SHP77 treated with DMSO at 0.1 percent for 48 hours (cell line): ENCODE measurements at regions not wholly inside any gene's neighbourhood (a gene's known extent, or its start where the extent isn't known, plus 50 kb on each side); places are given as distances from the start of the nearest gene placed in this dataset.
A peak's percentile ranks its signal among the peaks of the same experiment; 100 is the strongest.
"Not testable (repeated sequence)": the region's sequence is repeated elsewhere in the genome, so short reads cannot be mapped to it uniquely, and the experiment has no call there.

Experiments used
- DNase-seq: peaks from one replicate; lab custom pipeline; 2025; lab: John Stamatoyannopoulos, UW

GRCh38 chr9:85208666-85209065, 533.1 kb downstream of the AGTPBP1 start:
- no peak for DNase-seq

GRCh38 chr9:85204176-85204575, 534.6 kb downstream of the NTRK2 start:
- no peak for DNase-seq

- DNase-seq: no peak
Observed at GRCh38 chr9:85202596-85202995, 533.1 kb downstream of the NTRK2 start.

GRCh38 chr9:85200726-85201404, 531.3 kb downstream of the NTRK2 start:
- no peak for DNase-seq

GRCh38 chr9:85199866-85200495, 530.5 kb downstream of the NTRK2 start:
- no peak for DNase-seq

GRCh38 chr9:85192750-85193149, 523.2 kb downstream of the NTRK2 start:
- no peak for DNase-seq

- DNase-seq: no peak
Observed at GRCh38 chr9:85186218-85186585, 516.7 kb downstream of the NTRK2 start.

GRCh38 chr9:85185486-85186217, 516.1 kb downstream of the NTRK2 start:
- no peak for DNase-seq

GRCh38 chr9:85182383-85182782, 512.9 kb downstream of the NTRK2 start:
- no peak for DNase-seq

GRCh38 chr9:85178474-85178873, 508.9 kb downstream of the NTRK2 start:
- DNase-seq: peak; percentile 52

GRCh38 chr9:85173967-85174366, 504.4 kb downstream of the NTRK2 start:
- DNase-seq: no peak

GRCh38 chr9:85172001-85172978, 502.8 kb downstream of the NTRK2 start:
- no peak for DNase-seq

- no peak for DNase-seq
Observed at GRCh38 chr9:85171163-85171562, 501.6 kb downstream of the NTRK2 start.

- no peak for DNase-seq
Observed at GRCh38 chr9:85168412-85168811, 498.9 kb downstream of the NTRK2 start.

GRCh38 chr9:85167146-85167545, 497.6 kb downstream of the NTRK2 start:
- no peak for DNase-seq

GRCh38 chr9:85163825-85164224, 494.3 kb downstream of the NTRK2 start:
- DNase-seq: no peak

GRCh38 chr9:85163415-85163814, 493.9 kb downstream of the NTRK2 start:
- DNase-seq: no peak

- no peak for DNase-seq
Observed at GRCh38 chr9:85162822-85163221, 493.3 kb downstream of the NTRK2 start.

GRCh38 chr9:85160944-85161343, 491.4 kb downstream of the NTRK2 start:
- not testable (repeated sequence) for DNase-seq

GRCh38 chr9:85158512-85158911, 489.0 kb downstream of the NTRK2 start:
- no peak for DNase-seq

- DNase-seq: no peak
Observed at GRCh38 chr9:85157772-85158171, 488.2 kb downstream of the NTRK2 start.

GRCh38 chr9:85156652-85157051, 487.1 kb downstream of the NTRK2 start:
- no peak for DNase-seq
